NT2/D1 (cell line): ENCODE measurements at regions not wholly inside any gene's neighbourhood (a gene's known extent, or its start where the extent isn't known, plus 50 kb on each side); places are given as distances from the start of the nearest gene placed in this dataset.

Source experiments
- SUZ12 ChIP-seq: IDR thresholded peaks from 2 replicates; pipeline ENCODE4 v1.6.1; 2011; ENCODE audit not compliant: insufficient read length, insufficient read depth; ENCODE audit errors: extremely low read depth
- YY1 ChIP-seq: IDR thresholded peaks from 2 replicates; pipeline ENCODE4 v1.6.1; 2011; ENCODE audit not compliant: insufficient read length, insufficient read depth

DNA sequence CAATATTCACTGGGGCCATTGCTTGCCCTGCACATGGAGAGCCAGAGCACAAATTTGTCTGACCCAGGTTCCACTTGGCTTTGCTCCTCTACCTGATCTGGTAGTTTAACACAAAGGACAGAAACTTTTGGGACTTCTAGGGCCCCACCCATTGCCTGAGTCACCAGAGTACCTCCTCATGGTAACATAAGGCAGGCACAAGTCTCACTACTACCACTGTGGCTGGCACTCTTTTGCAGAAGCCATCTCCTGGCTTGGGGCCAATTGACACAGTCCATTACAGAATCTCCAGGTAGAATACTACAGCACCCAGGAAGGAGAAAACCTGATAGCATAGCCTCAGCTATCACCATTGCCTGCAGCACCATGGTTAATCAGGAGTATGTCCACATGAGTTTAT, 52.6 kb upstream of the NAP1L2 start:
- TF ChIP-seq YY1: no peak
- TF ChIP-seq SUZ12: no peak
